HepG2 (cell line): ENCODE measurements at regions not wholly inside any gene's neighbourhood (a gene's known extent, or its start where the extent isn't known, plus 50 kb on each side); places are given as distances from the start of the nearest gene placed in this dataset.

Experiments used
- ATAC-seq: fragments of 200-7000 bp; cut with Tn5 transposase; 3 replicates; pipeline ENCODE4 v1.9.1; 2020; ENCODE audit warnings: mild to moderate bottlenecking, moderate library complexity
- BruUV-seq: library from RNA; stranded (reverse); fragments of 400-500 nt; replicated peaks from 2 replicates; lab custom pipeline; 2021; lab: Mats Ljungman, UMichigan
- CTCF ChIA-PET: fragments of 300-600 bp; formaldehyde crosslinking; extraction: SDS; loops from one replicate; lab custom pipeline; 2021; ENCODE audit warnings: low total read pairs, inconsistent platforms, low intra/inter-chr PET ratio; lab: Yijun Ruan, JAX
- POLR2A ChIA-PET: fragments of 350-600 bp; sonication (Branson Sonifier 250); formaldehyde crosslinking; loops from one replicate; lab custom pipeline; 2020; ENCODE audit warnings: antibody characterized with exemption, inconsistent platforms; lab: Yijun Ruan, JAX
- DNase-seq: peaks from one replicate; pipeline ENCODE4 v3.0.0-alpha.2; 2015; ENCODE audit warnings: low spot score
- FAIRE-seq: peaks from 3 replicates; lab custom pipeline; 2011; peaks lifted over from hg19 to GRCh38; lab: Jason Lieb, UNC
- H2AFZ ChIP-seq: one replicate; pipeline ENCODE4 v1.6.1; 2011; ENCODE audit warnings: low read length, inconsistent platforms
- H3K27ac ChIP-seq: fragments of 300-600 bp; 3 replicates; pipeline ENCODE4 v1.8.0; 2011; ENCODE audit warnings: mixed run types, mild to moderate bottlenecking, mixed read lengths, low read length, inconsistent platforms; ENCODE audit not compliant: insufficient read depth; ENCODE audit errors: extremely low read length
- H3K27me3 ChIP-seq, 2 experiments: fragments of 200-600 bp in 1 of 2; 2 replicates in 1 of 2; 3 replicates in 1 of 2; pipeline versions ENCODE4 v1.6.0 to v1.8.0; 2011; ENCODE audit warnings: low read length in 2 of 2, mild to moderate bottlenecking in 2 of 2, moderate library complexity in 2 of 2, inconsistent platforms in 1 of 2; ENCODE audit not compliant: insufficient read depth in 2 of 2, control insufficient read depth in 1 of 2
- H3K36me3 ChIP-seq, 2 experiments: fragments of 200-600 bp in 1 of 2; replicated peaks in 1 of 2; 2 replicates in 1 of 2; 3 replicates in 1 of 2; pipeline versions ENCODE4 v1.5.1 to v1.8.0; 2011; ENCODE audit warnings: low read length in 2 of 2, inconsistent platforms in 1 of 2; ENCODE audit not compliant: insufficient read depth in 2 of 2, control insufficient read depth in 1 of 2
- H3K4me1 ChIP-seq: 2 replicates; pipeline ENCODE4 v1.5.1; 2012; ENCODE audit warnings: low read length, inconsistent platforms; ENCODE audit not compliant: insufficient read depth
- H3K4me2 ChIP-seq: 2 replicates; pipeline ENCODE4 v1.6.0; 2011; ENCODE audit warnings: low read depth, low read length, inconsistent platforms
- H3K4me3 ChIP-seq, 3 experiments: fragments of 200-600 bp in 1 of 3; sonication (generic), shearing (Covaris generic) in 1 of 3; replicated peaks in 1 of 3; 2 replicates each; pipeline ENCODE4 v1.5.1; 2011 to 2016; ENCODE audit warnings: low read length in 3 of 3, inconsistent platforms in 2 of 3, low read depth in 2 of 3, mild to moderate bottlenecking in 2 of 3, control low read depth in 1 of 3, mixed read lengths in 1 of 3; ENCODE audit not compliant: insufficient read depth in 1 of 3
- H3K79me2 ChIP-seq: one replicate; pipeline ENCODE4 v1.6.1; 2011; ENCODE audit warnings: low read length, inconsistent platforms; ENCODE audit not compliant: insufficient read depth
- H3K9ac ChIP-seq: 2 replicates; pipeline ENCODE4 v1.6.0; 2011; ENCODE audit warnings: mild to moderate bottlenecking, low read depth, low read length, inconsistent platforms; ENCODE audit not compliant: insufficient read depth
- H3K9me3 ChIP-seq: 2 replicates; pipeline ENCODE4 v1.5.1; 2012; ENCODE audit warnings: mild to moderate bottlenecking, low read length
- H4K20me1 ChIP-seq: 2 replicates; pipeline ENCODE4 v1.6.0; 2011; ENCODE audit warnings: inconsistent platforms, mild to moderate bottlenecking, low read length, moderate library complexity; ENCODE audit not compliant: insufficient read depth
- ASH2L ChIP-seq: fragments of 300-600, 200-600 bp; sonication (generic); IDR thresholded peaks from 2 replicates; pipeline ENCODE4 v1.7.0; 2017; ENCODE audit warnings: low read depth, mild to moderate bottlenecking, moderate library complexity, mixed read lengths, low read length; ENCODE audit not compliant: insufficient read length
- HNRNPH1 ChIP-seq: fragments of 200-400 bp; formaldehyde crosslinking; optimal IDR thresholded peaks from 2 replicates; pipeline ENCODE3; 2017; ENCODE audit warnings: mild to moderate bottlenecking, low read depth, low read length
- KAT7 ChIP-seq: IDR thresholded peaks from 2 replicates; pipeline ENCODE4 v1.6.1; 2018; ENCODE audit warnings: borderline replicate concordance, missing compliant biosample characterization
- KLF11 ChIP-seq: IDR thresholded peaks from 2 replicates; pipeline ENCODE4 v1.6.1; 2016; ENCODE audit warnings: missing compliant biosample characterization
- MED1 ChIP-seq: sonication (generic); formaldehyde crosslinking; IDR thresholded peaks from 2 replicates; pipeline ENCODE4 v1.4.0; 2020; ENCODE audit warnings: missing genetic modification reagents
- NFKBIZ ChIP-seq: IDR thresholded peaks from 2 replicates; pipeline ENCODE4 v1.6.1; 2018; ENCODE audit warnings: missing genetic modification reagents, missing compliant biosample characterization
- NR2C2 ChIP-seq: sonication (generic); formaldehyde crosslinking; IDR thresholded peaks from 2 replicates; pipeline ENCODE4 v1.4.0; 2020; ENCODE audit warnings: missing genetic modification reagents, mild to moderate bottlenecking, moderate library complexity, borderline replicate concordance
- PHF5A ChIP-seq: IDR thresholded peaks from one replicate; pipeline ENCODE4 v1.6.1; 2018; ENCODE audit warnings: low read depth, missing genetic modification reagents; ENCODE audit not compliant: unreplicated experiment
- POLR2AphosphoS2 ChIP-seq: IDR thresholded peaks from 2 replicates; pipeline ENCODE4 v1.6.1; 2011; ENCODE audit warnings: low read depth, low read length, improper control_type of control experiment
- SETDB1 ChIP-seq: sonication (generic); formaldehyde crosslinking; IDR thresholded peaks from 2 replicates; pipeline ENCODE4 v1.5.1; 2020; ENCODE audit warnings: missing genetic modification reagents, mild to moderate bottlenecking, borderline replicate concordance
- SMC3 ChIP-seq: IDR thresholded peaks from 2 replicates; pipeline ENCODE4 v1.6.1; 2011; ENCODE audit warnings: low read length, improper control_type of control experiment
- TGIF2 ChIP-seq: IDR thresholded peaks from 2 replicates; pipeline ENCODE4 v1.6.1; 2016; ENCODE audit warnings: control low read depth, missing compliant biosample characterization
- THAP9 ChIP-seq: sonication (generic); formaldehyde crosslinking; IDR thresholded peaks from 2 replicates; pipeline ENCODE4; 2020; ENCODE audit warnings: missing genetic modification reagents, mild to moderate bottlenecking, borderline replicate concordance
- ZBTB20 ChIP-seq: sonication (generic); formaldehyde crosslinking; IDR thresholded peaks from 2 replicates; pipeline ENCODE4 v1.8.1; 2023; ENCODE audit warnings: missing genetic modification reagents, low read depth, mild to moderate bottlenecking, borderline replicate concordance
- ZNF350 ChIP-seq: sonication (generic); formaldehyde crosslinking; IDR thresholded peaks from 2 replicates; pipeline ENCODE4 v1.4.0; 2020; ENCODE audit warnings: mild to moderate bottlenecking, low read depth, missing genetic modification reagents, borderline replicate concordance
- ZNF597 ChIP-seq: sonication (generic); formaldehyde crosslinking; IDR thresholded peaks from 2 replicates; pipeline ENCODE4 v1.5.0; 2020; ENCODE audit warnings: missing genetic modification reagents
- ZNF781 ChIP-seq: sonication (generic); formaldehyde crosslinking; IDR thresholded peaks from 2 replicates; pipeline ENCODE4 v1.5.1; 2020; ENCODE audit warnings: borderline replicate concordance, mild to moderate bottlenecking, missing genetic modification reagents; ENCODE audit errors: not compliant biosample characterization
- ZNF788 ChIP-seq: sonication (generic); formaldehyde crosslinking; IDR thresholded peaks from 2 replicates; pipeline ENCODE4 v1.5.0; 2020; ENCODE audit warnings: mild to moderate bottlenecking, missing genetic modification reagents, borderline replicate concordance
- WGBS: methylation state at CpG from one replicate; pipeline ENCODE4 v1.1.6; 2017; ENCODE audit warnings: low lambda C conversion rate; 5-methylcytosine and 5-hydroxymethylcytosine counted together
- in situ Hi-C: cut with HindIII; loops from 2 replicates; pipeline ENCODE4 v1.10.0; 2017; ENCODE audit warnings: low pct_unique_long_range_greater_than_20kb; ENCODE audit not compliant: extremely low pct_ligation_motif_present
- intact Hi-C: fragments of 100-400 bp; cut with micrococcal nuclease; formaldehyde crosslinking; loops from one replicate; pipeline ENCODE4 v1.10.0; 2022; ENCODE audit not compliant: unreplicated experiment
- TF ChIP-seq, protein P1 (sequence below): sonication (generic); formaldehyde crosslinking; IDR thresholded peaks from 2 replicates; pipeline ENCODE4 v1.8.0; 2022; ENCODE audit warnings: missing genetic modification reagents, mild to moderate bottlenecking, inconsistent platforms, borderline replicate concordance

DNA sequence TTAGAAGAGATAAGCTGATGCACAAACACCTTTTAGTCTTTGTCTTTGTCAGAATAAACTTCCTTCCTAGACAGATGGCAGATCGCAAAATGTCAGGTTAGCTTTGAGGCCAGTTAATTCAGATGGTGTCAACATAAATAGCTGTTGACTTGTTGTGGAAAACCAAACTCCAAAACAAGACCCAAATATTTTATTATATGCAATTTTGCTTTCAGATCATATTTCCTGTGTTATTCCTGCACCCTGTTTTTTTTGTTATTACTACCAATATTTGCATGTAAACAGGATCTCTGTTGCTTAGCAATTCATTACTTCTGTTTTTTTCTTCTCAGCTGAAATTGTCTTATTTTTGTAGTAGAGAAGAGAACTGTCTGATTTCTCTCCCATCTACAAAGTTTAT is 316.0 kb downstream of the ETS1 start:
- BruUV-seq, result no TSS peak
- no peak overlapping the region for H3K4me2 ChIP-seq
- no peak overlapping the region for H2AFZ ChIP-seq
- 0% methylated on average over 1 of the region's 1 CpG for WGBS
- no peaks in the 10 kb centered on the region for H3K36me3 ChIP-seq
- no peak overlapping the region for H3K9ac ChIP-seq
- intact Hi-C loops (no loop called here), in situ Hi-C loops (no loop called here)
- POLR2A ChIA-PET, result no interaction called here
- FAIRE-seq (no peak), DNase-seq (no peak), ATAC-seq (no peak)
- no peak for TF ChIP-seq TGIF2 (CRISPR knock-in tag)
- no peak for TF ChIP-seq NR2C2
- TF ChIP-seq ZNF788 (CRISPR knock-in tag), result no peak
- TF ChIP-seq THAP9, result no peak
- TF ChIP-seq KLF11 (CRISPR knock-in tag), result no peak
- TF ChIP-seq SMC3, result no peak
- TF ChIP-seq HNRNPH1, result no peak
- TF ChIP-seq MED1, result no peak
- no peak for TF ChIP-seq ZNF781 (CRISPR knock-in tag)
- TF ChIP-seq, protein P1, sequence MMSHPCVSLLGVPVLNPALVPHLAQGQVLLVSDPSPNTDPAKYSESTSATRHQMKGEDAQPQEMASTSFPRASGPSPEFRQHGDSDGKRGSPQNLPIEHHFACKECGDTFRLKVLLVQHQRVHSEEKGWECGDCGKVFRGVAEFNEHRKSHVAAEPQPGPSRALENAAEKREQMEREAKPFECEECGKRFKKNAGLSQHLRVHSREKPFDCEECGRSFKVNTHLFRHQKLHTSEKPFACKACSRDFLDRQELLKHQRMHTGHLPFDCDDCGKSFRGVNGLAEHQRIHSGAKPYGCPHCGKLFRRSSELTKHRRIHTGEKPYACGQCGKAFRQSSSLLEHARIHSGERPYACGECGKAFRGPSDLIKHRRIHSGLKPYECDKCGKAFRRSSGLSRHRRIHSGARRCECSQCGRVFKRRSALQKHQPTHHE, result no peak
- no peak for TF ChIP-seq KAT7 (CRISPR knock-in tag)
- no peak for TF ChIP-seq POLR2AphosphoS2
- TF ChIP-seq SETDB1 (CRISPR knock-in tag), result no peak
- TF ChIP-seq ZBTB20 (CRISPR knock-in tag), result no peak
- no peak for TF ChIP-seq ASH2L
- TF ChIP-seq PHF5A, result no peak
- TF ChIP-seq NFKBIZ (CRISPR knock-in tag), result no peak
- TF ChIP-seq ZNF350, result no peak
- no peak for TF ChIP-seq ZNF597 (CRISPR knock-in tag)
- H3K9me3 ChIP-seq, result no peaks in the 10 kb centered on the region
- H3K4me1 ChIP-seq, result no peaks in the 10 kb centered on the region
- no peaks in the 10 kb centered on the region for H3K27me3 ChIP-seq
- no peak overlapping the region for H3K4me3 ChIP-seq
- H4K20me1 ChIP-seq, result no peaks in the 10 kb centered on the region
- H3K79me2 ChIP-seq, result no peaks in the 10 kb centered on the region
- CTCF ChIA-PET, result no interaction called here
- H3K27ac ChIP-seq, result no peak overlapping the region
